ENCODE measurements at regions not wholly inside any gene's neighbourhood (a gene's known extent, or its start where the extent isn't known, plus 50 kb on each side); places are given as distances from the start of the nearest gene placed in this dataset.

DNA sequence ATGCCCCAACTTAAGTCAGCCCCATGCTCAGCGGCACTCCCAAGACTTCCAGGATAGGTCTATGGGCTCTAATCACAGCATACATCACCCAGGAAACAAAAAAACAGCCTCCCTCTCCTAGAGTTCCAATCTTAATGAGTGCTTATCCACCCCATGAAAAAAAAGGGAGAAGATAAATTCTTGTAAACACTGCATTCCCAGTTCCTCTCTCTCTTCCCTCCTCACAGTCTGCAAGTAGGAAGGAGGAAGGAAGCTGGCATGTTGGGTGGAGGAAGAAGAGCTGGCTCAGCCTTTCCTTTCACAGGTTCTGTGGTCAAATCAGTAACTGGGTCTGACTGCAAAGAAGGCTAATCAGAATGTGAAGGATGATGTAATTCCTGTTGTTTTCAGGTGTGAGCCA lies 69.9 kb upstream of the ZC3H11B start:
- TF ChIP-seq CTCF (conservative IDR thresholded peaks at IDR 0.05): no peak

DNA sequence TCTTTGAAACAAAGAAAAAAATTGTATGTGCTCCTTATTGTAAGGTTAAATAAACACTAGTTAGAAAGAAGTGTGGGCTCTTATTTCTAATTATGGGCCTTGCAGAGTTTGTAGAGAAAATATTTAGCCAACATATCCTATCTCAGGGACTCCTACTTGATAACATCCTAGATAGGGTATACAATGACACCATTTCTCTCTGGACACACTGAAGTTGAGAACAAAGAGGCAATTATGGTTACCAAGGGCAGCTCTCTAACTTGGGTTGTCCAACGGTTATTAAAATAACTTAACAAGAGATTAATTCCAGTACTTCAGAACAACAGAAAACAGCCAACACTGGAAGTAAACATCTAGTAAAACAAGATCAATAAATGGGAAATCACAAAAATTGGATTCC lies 69.0 kb upstream of the ZC3H11B start:
- no peak overlapping the region for H3K27ac ChIP-seq
- no peak for TF ChIP-seq CTCF (conservative IDR thresholded peaks at IDR 0.05)

More for the DNA sequence above, 69.9 kb upstream of the ZC3H11B start:
- no peak overlapping the region for H3K27ac ChIP-seq

DNA sequence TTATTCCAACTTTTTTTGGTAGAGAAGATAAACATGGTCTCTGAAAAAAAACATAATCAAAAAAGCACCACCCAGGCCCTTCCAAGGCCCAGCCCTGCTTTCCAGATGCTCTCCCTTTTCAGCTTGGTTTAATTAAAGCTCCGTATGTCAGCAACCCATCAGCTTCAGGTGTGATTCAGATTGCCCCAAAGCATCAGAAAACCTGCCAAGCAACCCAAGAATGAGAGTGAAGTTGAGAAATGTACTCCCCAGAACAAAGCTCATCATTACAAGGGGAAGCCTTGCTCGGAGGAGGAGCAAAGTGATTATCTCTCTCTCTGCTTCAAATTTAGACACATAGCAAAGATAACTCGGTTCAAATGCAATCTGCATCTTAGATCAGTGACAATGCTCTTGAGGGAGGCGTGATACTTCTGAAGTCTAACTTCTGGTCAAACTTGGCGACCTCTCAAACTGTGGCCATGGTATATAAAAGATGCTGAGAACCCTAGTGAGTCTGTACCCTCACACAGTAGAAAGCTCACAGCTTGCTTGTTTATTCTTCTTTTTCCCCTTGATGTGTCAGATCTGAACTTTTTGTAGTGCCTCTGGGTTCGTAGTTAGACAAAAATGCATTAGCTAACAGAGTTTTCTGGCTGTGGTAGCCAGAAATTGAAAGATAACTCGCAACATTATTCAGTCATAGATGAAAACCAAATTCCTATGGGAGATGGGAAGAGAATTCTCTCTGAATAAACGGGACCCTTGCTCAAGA lies 63.3 kb upstream of the ZC3H11B start:
- H3K27ac ChIP-seq: no peak overlapping the region
- TF ChIP-seq CTCF (conservative IDR thresholded peaks at IDR 0.05): no peak

GRCh38 chr1:219670426-219671149 lies 57.7 kb upstream of the ZC3H11B start:
- no peak overlapping the region for H3K27ac ChIP-seq
- TF ChIP-seq CTCF (conservative IDR thresholded peaks at IDR 0.05): no peak

DNA sequence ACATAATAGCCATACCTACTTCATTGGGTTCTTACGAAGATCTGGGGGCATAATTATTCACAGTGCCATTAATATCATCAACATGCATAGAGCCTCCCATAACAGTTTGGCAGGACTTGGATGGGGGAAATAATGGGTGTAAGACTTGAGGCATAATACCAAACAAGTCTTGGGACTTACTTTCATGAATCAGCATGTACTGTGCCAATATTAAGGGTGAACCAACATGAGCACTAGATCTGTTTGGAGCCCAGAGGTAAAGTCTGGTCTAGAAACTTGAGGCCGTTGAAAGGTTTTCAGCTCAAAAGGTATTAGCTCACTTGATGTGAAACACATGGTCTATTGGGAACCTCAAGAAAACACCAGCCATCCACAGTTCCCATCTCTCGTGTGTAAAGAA lies 56.7 kb upstream of the ZC3H11B start:
- no peak for TF ChIP-seq CTCF (conservative IDR thresholded peaks at IDR 0.05)
- H3K27ac ChIP-seq: no peak overlapping the region

DNA sequence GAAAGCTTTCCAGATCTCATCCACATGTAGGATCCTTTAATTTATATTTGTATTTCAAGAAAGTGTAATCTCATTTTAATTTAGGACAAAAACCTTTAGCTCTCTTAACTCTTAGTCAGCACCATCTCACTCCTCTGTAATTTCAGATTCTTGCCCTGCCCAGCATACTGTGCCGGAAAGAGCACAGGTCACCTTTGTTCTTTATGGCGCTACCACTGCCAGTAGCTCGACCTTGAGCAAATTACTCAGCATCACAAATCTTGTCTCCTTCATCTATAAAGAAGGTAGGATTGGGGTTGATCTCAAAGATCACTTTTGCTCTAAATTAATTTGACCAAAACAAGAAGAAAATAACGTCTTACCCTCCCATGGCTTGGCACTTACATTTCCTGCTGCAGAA lies 56.1 kb upstream of the ZC3H11B start:
- no peak overlapping the region for H3K27ac ChIP-seq
- TF ChIP-seq CTCF (conservative IDR thresholded peaks at IDR 0.05): no peak

GRCh38 chr1:219668446-219668845 lies 55.5 kb upstream of the ZC3H11B start:
- no peak for TF ChIP-seq CTCF (conservative IDR thresholded peaks at IDR 0.05)
- H3K27ac ChIP-seq: no peak overlapping the region
